KMS-11 (cell line): ENCODE measurements at regions not wholly inside any gene's neighbourhood (a gene's known extent, or its start where the extent isn't known, plus 50 kb on each side); places are given as distances from the start of the nearest gene placed in this dataset.
"Not testable (repeated sequence)": the region's sequence is repeated elsewhere in the genome, so short reads cannot be mapped to it uniquely, and the experiment has no call there.

Experiments used
- H2AFZ ChIP-seq: fragments of 200-600 bp; sonication (generic); 2 replicates; pipeline ENCODE4 v1.6.1; 2016; ENCODE audit warnings: antibody characterized with exemption, mixed run types, low read depth
- H3K27ac ChIP-seq: fragments of 200-600 bp; sonication (generic); 2 replicates; pipeline ENCODE4 v1.6.1; 2016; ENCODE audit warnings: mild to moderate bottlenecking, mixed run types
- H3K27me3 ChIP-seq: fragments of 200-600 bp; sonication (generic); 2 replicates; pipeline ENCODE4 v1.6.1; 2017; ENCODE audit warnings: mild to moderate bottlenecking, low read depth, mixed run types, moderate library complexity; ENCODE audit not compliant: insufficient read depth
- H3K36me3 ChIP-seq: fragments of 200-600 bp; sonication (generic); 2 replicates; pipeline ENCODE4 v1.6.1; 2017; ENCODE audit warnings: mild to moderate bottlenecking, mixed run types; ENCODE audit not compliant: insufficient read depth
- H3K4me1 ChIP-seq: fragments of 200-600 bp; sonication (generic); 2 replicates; pipeline ENCODE4 v1.6.1; 2016; ENCODE audit warnings: mild to moderate bottlenecking, low read depth, mixed run types; ENCODE audit not compliant: poor library complexity, severe bottlenecking
- H3K4me2 ChIP-seq: fragments of 200-600 bp; sonication (generic); 2 replicates; pipeline ENCODE4 v1.7.0; 2016; ENCODE audit warnings: mild to moderate bottlenecking, mixed run types
- H3K4me3 ChIP-seq: fragments of 200-600 bp; sonication (generic); IDR thresholded peaks from 2 replicates; pipeline ENCODE4 v1.6.1; 2017; ENCODE audit warnings: low read depth, low read length, mixed read lengths; ENCODE audit not compliant: insufficient read depth
- H3K79me2 ChIP-seq: fragments of 200-600 bp; sonication (generic); 2 replicates; pipeline ENCODE4 v1.6.1; 2016; ENCODE audit warnings: low read depth, mixed run types; ENCODE audit not compliant: insufficient read depth
- H3K9ac ChIP-seq: fragments of 200-600 bp; sonication (generic); 2 replicates; pipeline ENCODE4 v1.6.1; 2016; ENCODE audit warnings: mild to moderate bottlenecking, mixed run types
- H4K20me1 ChIP-seq: fragments of 200-600 bp; sonication (generic); 2 replicates; pipeline ENCODE4 v1.6.1; 2016; ENCODE audit warnings: mild to moderate bottlenecking, mixed run types; ENCODE audit not compliant: insufficient read depth
- TF ChIP-seq, protein P1 (sequence below): fragments of 200-600 bp; sonication (generic); conservative IDR thresholded peaks from 2 replicates; pipeline ENCODE4 v1.6.1; 2017; ENCODE audit warnings: low read depth, mild to moderate bottlenecking, antibody characterized with exemption, low read length, moderate library complexity, mixed read lengths

DNA sequence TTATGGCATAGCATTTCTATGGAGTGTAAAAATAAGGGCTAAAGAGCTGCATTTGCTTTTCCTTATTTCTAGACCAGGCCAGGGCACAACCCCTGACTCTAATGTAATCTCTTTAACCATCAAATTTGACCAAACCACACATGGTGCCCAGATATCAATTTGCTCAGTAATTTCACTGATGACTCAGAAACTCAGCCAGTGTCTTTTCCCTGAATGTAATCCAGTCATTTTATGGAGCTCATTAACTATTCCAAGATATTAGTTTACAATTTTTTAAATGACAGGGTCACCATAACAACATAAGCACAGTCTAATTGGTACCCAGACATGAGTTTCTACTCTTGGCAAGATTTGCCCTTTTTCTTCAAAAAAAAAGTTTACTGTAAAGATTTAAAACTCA lies 270.8 kb upstream of the AGAP1 start:
- Histone ChIP-seq H3K4me2 (no peak overlapping the region), H3K36me3 (no peaks in the 10 kb centered on the region), H3K4me1 (no peaks in the 10 kb centered on the region), H4K20me1 (no peaks in the 10 kb centered on the region), H3K27ac (no peak overlapping the region), H3K9ac (no peak overlapping the region), H3K79me2 (no peaks in the 10 kb centered on the region), H3K27me3 (no peaks in the 10 kb centered on the region), H3K4me3 (no peak overlapping the region), H2AFZ (no peak overlapping the region)
- TF ChIP-seq, protein P1, sequence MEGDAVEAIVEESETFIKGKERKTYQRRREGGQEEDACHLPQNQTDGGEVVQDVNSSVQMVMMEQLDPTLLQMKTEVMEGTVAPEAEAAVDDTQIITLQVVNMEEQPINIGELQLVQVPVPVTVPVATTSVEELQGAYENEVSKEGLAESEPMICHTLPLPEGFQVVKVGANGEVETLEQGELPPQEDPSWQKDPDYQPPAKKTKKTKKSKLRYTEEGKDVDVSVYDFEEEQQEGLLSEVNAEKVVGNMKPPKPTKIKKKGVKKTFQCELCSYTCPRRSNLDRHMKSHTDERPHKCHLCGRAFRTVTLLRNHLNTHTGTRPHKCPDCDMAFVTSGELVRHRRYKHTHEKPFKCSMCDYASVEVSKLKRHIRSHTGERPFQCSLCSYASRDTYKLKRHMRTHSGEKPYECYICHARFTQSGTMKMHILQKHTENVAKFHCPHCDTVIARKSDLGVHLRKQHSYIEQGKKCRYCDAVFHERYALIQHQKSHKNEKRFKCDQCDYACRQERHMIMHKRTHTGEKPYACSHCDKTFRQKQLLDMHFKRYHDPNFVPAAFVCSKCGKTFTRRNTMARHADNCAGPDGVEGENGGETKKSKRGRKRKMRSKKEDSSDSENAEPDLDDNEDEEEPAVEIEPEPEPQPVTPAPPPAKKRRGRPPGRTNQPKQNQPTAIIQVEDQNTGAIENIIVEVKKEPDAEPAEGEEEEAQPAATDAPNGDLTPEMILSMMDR = no peak

DNA sequence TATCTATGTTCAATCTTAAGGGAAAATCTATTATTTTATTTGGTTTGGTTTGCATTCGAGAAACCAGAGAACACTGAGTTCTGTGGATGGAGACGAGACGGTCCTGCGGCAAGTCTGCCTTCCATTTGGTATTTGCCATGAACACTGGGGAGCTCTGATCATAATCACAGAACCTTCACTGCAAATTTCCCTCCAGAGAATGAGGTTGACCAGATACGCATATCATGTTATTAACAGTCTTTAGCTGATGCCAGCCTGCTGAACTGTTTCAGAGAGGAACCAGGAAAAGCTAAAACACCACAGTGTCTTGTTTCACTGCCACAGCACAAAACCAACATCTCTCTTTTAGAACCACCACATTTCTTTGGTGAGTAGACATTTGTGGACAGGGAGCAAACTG lies 269.4 kb upstream of the AGAP1 start:
- H3K27ac ChIP-seq = no peak overlapping the region
- no peak overlapping the region for H3K4me3 ChIP-seq
- H3K36me3 ChIP-seq = no peaks in the 10 kb centered on the region
- H3K4me2 ChIP-seq = no peak overlapping the region
- no peaks in the 10 kb centered on the region for H3K4me1 ChIP-seq
- H3K9ac ChIP-seq = no peak overlapping the region
- no peaks in the 10 kb centered on the region for H3K79me2 ChIP-seq
- TF ChIP-seq, protein P1 = no peak
- H3K27me3 ChIP-seq = no peaks in the 10 kb centered on the region
- no peaks in the 10 kb centered on the region for H4K20me1 ChIP-seq
- H2AFZ ChIP-seq = no peak overlapping the region

DNA sequence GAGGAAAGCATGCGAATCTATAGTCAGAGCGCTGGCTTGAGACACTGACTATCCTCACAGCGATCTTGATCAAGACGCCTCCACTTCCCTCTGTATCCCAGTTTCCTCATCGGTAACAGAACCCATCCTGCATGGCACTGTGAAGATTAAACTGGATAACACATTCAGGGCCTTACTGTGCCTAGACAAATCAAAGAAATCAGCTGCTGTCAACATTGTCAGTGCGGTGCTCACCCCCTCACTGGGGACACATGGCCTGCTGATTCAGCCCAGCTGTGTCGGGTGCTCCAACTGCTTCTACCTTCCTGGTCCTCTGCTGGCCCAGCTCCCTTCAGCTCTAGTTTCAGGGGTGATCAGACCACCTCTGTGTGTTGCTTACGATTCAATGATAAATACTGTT lies 268.6 kb upstream of the AGAP1 start:
- H4K20me1 ChIP-seq = no peaks in the 10 kb centered on the region
- H3K9ac ChIP-seq = no peak overlapping the region
- H3K4me2 ChIP-seq = no peak overlapping the region
- H3K27ac ChIP-seq = no peak overlapping the region
- no peaks in the 10 kb centered on the region for H3K27me3 ChIP-seq
- no peak overlapping the region for H3K4me3 ChIP-seq
- no peaks in the 10 kb centered on the region for H3K79me2 ChIP-seq
- no peaks in the 10 kb centered on the region for H3K4me1 ChIP-seq
- no peaks in the 10 kb centered on the region for H3K36me3 ChIP-seq
- H2AFZ ChIP-seq = no peak overlapping the region
- TF ChIP-seq, protein P1 = no peak

DNA sequence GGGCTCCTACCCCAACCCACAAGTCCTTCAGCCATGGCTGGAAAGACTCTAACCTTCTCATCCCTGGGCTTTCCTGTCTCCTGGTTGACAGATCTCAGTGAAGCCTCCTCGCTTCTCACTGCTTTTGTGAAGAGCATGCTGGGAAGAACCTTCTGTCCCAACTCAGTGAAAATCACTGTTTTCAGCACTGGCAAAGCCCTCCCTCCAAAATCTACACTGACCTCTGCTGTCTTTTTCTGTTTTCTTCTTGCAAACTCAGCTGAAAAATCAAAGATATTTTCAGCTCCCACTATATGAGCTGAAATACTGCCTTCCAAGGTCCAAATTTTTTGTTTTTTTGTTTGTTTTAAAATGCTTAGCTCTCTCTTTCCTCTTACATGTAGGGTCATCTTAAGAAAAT lies 266.3 kb upstream of the AGAP1 start:
- H3K9ac ChIP-seq = no peak overlapping the region
- H3K79me2 ChIP-seq = no peaks in the 10 kb centered on the region
- H3K27ac ChIP-seq = no peak overlapping the region
- no peaks in the 10 kb centered on the region for H3K36me3 ChIP-seq
- H4K20me1 ChIP-seq = no peaks in the 10 kb centered on the region
- no peak overlapping the region for H3K4me3 ChIP-seq
- H2AFZ ChIP-seq = no peak overlapping the region
- H3K4me2 ChIP-seq = no peak overlapping the region
- no peaks in the 10 kb centered on the region for H3K27me3 ChIP-seq
- TF ChIP-seq, protein P1 = no peak
- H3K4me1 ChIP-seq = no peaks in the 10 kb centered on the region

DNA sequence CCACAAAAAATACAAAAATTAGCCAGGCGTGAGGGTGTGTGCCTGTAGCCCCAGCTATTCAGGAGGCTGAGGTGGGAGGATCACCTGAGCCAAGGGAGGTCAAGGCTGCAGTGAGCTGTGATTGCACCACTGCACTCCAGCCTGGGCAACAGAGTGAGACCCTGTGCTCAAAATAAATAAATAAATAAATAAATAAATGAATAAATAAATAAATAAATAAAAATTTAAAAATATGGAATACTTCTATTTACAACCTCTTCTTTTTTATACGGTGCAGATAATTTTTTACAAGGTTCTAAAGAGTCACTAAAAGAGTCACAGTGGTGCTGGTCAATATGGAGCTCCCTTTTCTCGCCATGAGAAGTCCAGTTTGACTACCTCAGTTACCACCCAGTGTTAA lies 265.4 kb upstream of the AGAP1 start:
- not testable (repeated sequence) for H3K9ac ChIP-seq, H3K79me2 ChIP-seq, H3K4me1 ChIP-seq, H2AFZ ChIP-seq, H3K36me3 ChIP-seq, H3K4me2 ChIP-seq, H3K4me3 ChIP-seq, H4K20me1 ChIP-seq, H3K27ac ChIP-seq, H3K27me3 ChIP-seq
